Loucy (cell line): ENCODE measurements at regions not wholly inside any gene's neighbourhood (a gene's known extent, or its start where the extent isn't known, plus 50 kb on each side); places are given as distances from the start of the nearest gene placed in this dataset.

ENCODE experiments used
- EZH2phosphoT487 ChIP-seq: fragments of 200-600 bp; IDR thresholded peaks from 2 replicates; pipeline ENCODE4 v1.6.1; 2018; ENCODE audit warnings: antibody characterized with exemption, mild to moderate bottlenecking, moderate library complexity, borderline replicate concordance
- TF ChIP-seq, protein P1 (sequence below): fragments of 200-600 bp; sonication (generic); conservative IDR thresholded peaks from 2 replicates; pipeline ENCODE4 v1.5.1; 2014; ENCODE audit warnings: mild to moderate bottlenecking, antibody characterized with exemption, low read length

- no peak for TF ChIP-seq EZH2phosphoT487
- TF ChIP-seq, protein P1, sequence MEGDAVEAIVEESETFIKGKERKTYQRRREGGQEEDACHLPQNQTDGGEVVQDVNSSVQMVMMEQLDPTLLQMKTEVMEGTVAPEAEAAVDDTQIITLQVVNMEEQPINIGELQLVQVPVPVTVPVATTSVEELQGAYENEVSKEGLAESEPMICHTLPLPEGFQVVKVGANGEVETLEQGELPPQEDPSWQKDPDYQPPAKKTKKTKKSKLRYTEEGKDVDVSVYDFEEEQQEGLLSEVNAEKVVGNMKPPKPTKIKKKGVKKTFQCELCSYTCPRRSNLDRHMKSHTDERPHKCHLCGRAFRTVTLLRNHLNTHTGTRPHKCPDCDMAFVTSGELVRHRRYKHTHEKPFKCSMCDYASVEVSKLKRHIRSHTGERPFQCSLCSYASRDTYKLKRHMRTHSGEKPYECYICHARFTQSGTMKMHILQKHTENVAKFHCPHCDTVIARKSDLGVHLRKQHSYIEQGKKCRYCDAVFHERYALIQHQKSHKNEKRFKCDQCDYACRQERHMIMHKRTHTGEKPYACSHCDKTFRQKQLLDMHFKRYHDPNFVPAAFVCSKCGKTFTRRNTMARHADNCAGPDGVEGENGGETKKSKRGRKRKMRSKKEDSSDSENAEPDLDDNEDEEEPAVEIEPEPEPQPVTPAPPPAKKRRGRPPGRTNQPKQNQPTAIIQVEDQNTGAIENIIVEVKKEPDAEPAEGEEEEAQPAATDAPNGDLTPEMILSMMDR: no peak
Observed at GRCh38 chr11:95680169-95680929, 109.2 kb downstream of the FAM76B start.
